H9 (cell line): ENCODE measurements at regions not wholly inside any gene's neighbourhood (a gene's known extent, or its start where the extent isn't known, plus 50 kb on each side); places are given as distances from the start of the nearest gene placed in this dataset.

ENCODE experiments used
- DNase-seq: peaks from one replicate; pipeline ENCODE4 v3.0.0-alpha.2; 2017
- H2AFZ ChIP-seq: one replicate; pipeline ENCODE4 v1.6.1; 2013; ENCODE audit warnings: mild to moderate bottlenecking, low read length, control low read depth, moderate library complexity
- H2AK5ac ChIP-seq: 2 replicates; pipeline ENCODE4 v1.6.1; 2013; ENCODE audit warnings: low read length, control low read depth, mixed read lengths; ENCODE audit not compliant: insufficient read length
- H2BK120ac ChIP-seq: one replicate; pipeline ENCODE4 v1.6.1; 2013; ENCODE audit warnings: low read depth, mild to moderate bottlenecking, low read length, control low read depth, inconsistent platforms; ENCODE audit not compliant: poor library complexity, severe bottlenecking
- H2BK12ac ChIP-seq: 2 replicates; pipeline ENCODE4 v1.6.1; 2013; ENCODE audit warnings: low read length, control low read depth, mixed read lengths, low read depth; ENCODE audit not compliant: insufficient read length
- H2BK15ac ChIP-seq: 2 replicates; pipeline ENCODE4 v1.6.1; 2013; ENCODE audit warnings: low read depth, low read length, control low read depth
- H2BK20ac ChIP-seq: one replicate; pipeline ENCODE4 v1.6.1; 2013; ENCODE audit warnings: low read depth, mild to moderate bottlenecking, low read length, control low read depth, inconsistent platforms; ENCODE audit not compliant: poor library complexity, severe bottlenecking
- H2BK5ac ChIP-seq: 2 replicates; pipeline ENCODE4 v1.6.1; 2013; ENCODE audit warnings: low read length, control low read depth, mixed read lengths; ENCODE audit not compliant: insufficient read length
- H3K14ac ChIP-seq: 2 replicates; pipeline ENCODE4 v1.6.1; 2013; ENCODE audit warnings: low read length, control low read depth; ENCODE audit not compliant: insufficient read depth
- H3K18ac ChIP-seq: 2 replicates; pipeline ENCODE4 v1.6.1; 2013; ENCODE audit warnings: low read depth, mild to moderate bottlenecking, mixed read lengths, low read length, control low read depth; ENCODE audit not compliant: insufficient read length
- H3K23ac ChIP-seq: 2 replicates; pipeline ENCODE4 v1.6.1; 2013; ENCODE audit warnings: low read length, control low read depth, mixed read lengths, low read depth; ENCODE audit not compliant: insufficient read length
- H3K23me2 ChIP-seq: 2 replicates; pipeline ENCODE4 v1.6.1; 2013; ENCODE audit warnings: low read depth, mild to moderate bottlenecking, mixed read lengths, low read length, control low read depth; ENCODE audit not compliant: insufficient read length, poor library complexity, severe bottlenecking
- H3K27ac ChIP-seq: 2 replicates; pipeline ENCODE4 v1.5.1; 2013; ENCODE audit warnings: low read length, control low read depth, mixed read lengths, low read depth; ENCODE audit not compliant: insufficient read length
- H3K27me3 ChIP-seq: 2 replicates; pipeline ENCODE4 v1.6.1; 2013; ENCODE audit warnings: low read length, control low read depth, inconsistent platforms; ENCODE audit not compliant: insufficient read depth
- H3K4ac ChIP-seq: 2 replicates; pipeline ENCODE4 v1.6.1; 2013; ENCODE audit warnings: low read depth, mild to moderate bottlenecking, control low read depth, inconsistent platforms, low read length, moderate library complexity
- H3K4me1 ChIP-seq: 2 replicates; pipeline ENCODE4 v1.6.1; 2013; ENCODE audit warnings: low read length, control low read depth, inconsistent platforms; ENCODE audit not compliant: insufficient read depth
- H3K4me2 ChIP-seq: 2 replicates; pipeline ENCODE4 v1.6.1; 2013; ENCODE audit warnings: low read length, control low read depth, mixed read lengths; ENCODE audit not compliant: insufficient read length, insufficient read depth
- H3K56ac ChIP-seq: 2 replicates; pipeline ENCODE4 v1.6.1; 2013; ENCODE audit warnings: low read depth, mild to moderate bottlenecking, mixed read lengths, low read length, control low read depth; ENCODE audit not compliant: insufficient read length
- H3K79me1 ChIP-seq: 2 replicates; pipeline ENCODE4 v1.6.1; 2013; ENCODE audit warnings: low read depth, mild to moderate bottlenecking, moderate library complexity, low read length, control low read depth, inconsistent platforms; ENCODE audit not compliant: insufficient read depth, poor library complexity, severe bottlenecking
- H3K79me2 ChIP-seq: 2 replicates; pipeline ENCODE4 v1.6.1; 2013; ENCODE audit warnings: low read length, control low read depth, inconsistent platforms; ENCODE audit not compliant: insufficient read depth
- H3K9ac ChIP-seq: 2 replicates; pipeline ENCODE4 v1.6.1; 2013; ENCODE audit warnings: low read length, control low read depth, mixed read lengths; ENCODE audit not compliant: insufficient read length; ENCODE audit errors: extremely low read depth
- H3K9me3 ChIP-seq: one replicate; pipeline ENCODE4 v1.6.1; 2013; ENCODE audit warnings: low read depth, low read length, inconsistent platforms; ENCODE audit not compliant: control insufficient read depth
- H3T11ph ChIP-seq: one replicate; pipeline ENCODE4 v1.6.1; 2013; ENCODE audit warnings: mild to moderate bottlenecking, low read length, control low read depth, inconsistent platforms
- H4K20me1 ChIP-seq: one replicate; pipeline ENCODE4 v1.6.1; 2013; ENCODE audit not compliant: control insufficient read depth, insufficient read length, insufficient read depth
- H4K5ac ChIP-seq: 2 replicates; pipeline ENCODE4 v1.6.1; 2013; ENCODE audit warnings: low read depth, mild to moderate bottlenecking, mixed read lengths, low read length, control low read depth; ENCODE audit not compliant: insufficient read length
- H4K8ac ChIP-seq: replicated peaks from 2 replicates; pipeline ENCODE4 v1.6.1; 2013; ENCODE audit warnings: low read length, control low read depth, mixed read lengths, low read depth; ENCODE audit not compliant: insufficient read length
- H4K91ac ChIP-seq: 2 replicates; pipeline ENCODE4 v1.6.1; 2013; ENCODE audit warnings: low read depth, mild to moderate bottlenecking, moderate library complexity, mixed read lengths, low read length, control low read depth; ENCODE audit not compliant: insufficient read length
- H3K27ac Mint-ChIP-seq, 3 experiments: 2 replicates in 2 of 3; 3 replicates in 1 of 3; pipeline ENCODE4 v1.8.0; 2020 to 2021; ENCODE audit warnings: mixed read lengths in 3 of 3, mild to moderate bottlenecking in 1 of 3, moderate library complexity in 1 of 3
- H3K27me3 Mint-ChIP-seq: 2 replicates; pipeline ENCODE4 v1.8.0; 2021; ENCODE audit warnings: low read depth, mild to moderate bottlenecking, moderate library complexity, mixed read lengths
- H3K36me3 Mint-ChIP-seq, 3 experiments: 2 replicates in 2 of 3; 3 replicates in 1 of 3; pipeline ENCODE4 v1.8.0; 2020 to 2021; ENCODE audit warnings: low read depth in 3 of 3, mixed read lengths in 3 of 3; ENCODE audit not compliant: insufficient read depth in 1 of 3
- H3K4me1 Mint-ChIP-seq, 2 experiments: 2 replicates each; pipeline ENCODE4 v1.8.0; 2020; ENCODE audit warnings: mixed read lengths in 2 of 2
- H3K4me3 Mint-ChIP-seq, 2 experiments: 2 replicates in 1 of 2; 3 replicates in 1 of 2; pipeline ENCODE4 v1.8.0; 2020 to 2021; ENCODE audit warnings: mild to moderate bottlenecking in 2 of 2, mixed read lengths in 2 of 2, moderate library complexity in 1 of 2
- H3K9me3 Mint-ChIP-seq, 2 experiments: 2 replicates in 1 of 2; 3 replicates in 1 of 2; pipeline ENCODE4 v1.8.0; 2020; ENCODE audit warnings: mild to moderate bottlenecking in 2 of 2, mixed read lengths in 2 of 2, moderate library complexity in 1 of 2
- WGBS: extraction: QIAGEN DNeasy Blood & Tissue Kit; methylation state at CpG from one replicate; pipeline ENCODE4 v1.1.7; 2013; ENCODE audit warnings: missing lambda C conversion rate, low lambda C conversion rate, mixed read lengths; ENCODE audit not compliant: insufficient read length; ENCODE audit errors: extremely low coverage; 5-methylcytosine and 5-hydroxymethylcytosine counted together
- TF ChIP-seq, protein P1 (sequence below): fragments of 200-600 bp; sonication (generic); conservative IDR thresholded peaks from 3 replicates; pipeline ENCODE4 v1.8.0; 2021; ENCODE audit warnings: antibody characterized with exemption, mild to moderate bottlenecking

DNA sequence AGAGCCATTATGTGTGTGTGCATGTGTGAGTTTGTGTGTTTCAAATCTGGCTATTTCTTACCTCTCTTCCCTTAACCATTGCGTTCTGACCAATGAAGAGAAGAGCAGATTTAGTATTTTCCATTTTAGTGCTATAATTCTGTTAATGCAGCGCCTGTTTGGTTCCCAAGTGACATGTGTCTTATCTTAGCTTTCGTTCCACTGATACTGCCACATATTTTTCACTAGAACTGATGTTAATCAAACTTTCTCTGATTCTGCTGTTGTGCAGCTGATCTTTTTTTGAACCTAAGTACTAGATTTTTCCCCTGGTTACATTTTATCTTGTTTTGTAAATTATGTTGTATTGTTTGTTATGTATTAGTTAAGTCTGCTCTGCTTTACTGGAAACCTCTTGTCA lies 152.9 kb upstream of the MID1 start:
- Histone ChIP-seq H4K20me1 (no peaks in the 10 kb centered on the region), H3K79me1 (no peaks in the 10 kb centered on the region), H3K14ac (no peak overlapping the region), H3K79me2 (no peaks in the 10 kb centered on the region), H3K9ac (no peak overlapping the region), H4K5ac (no peak overlapping the region), H2BK15ac (no peak overlapping the region), H3K23me2 (no peaks in the 10 kb centered on the region), H3T11ph (no peak overlapping the region), H3K23ac (no peak overlapping the region), H3K4me1 (peaks cover 7% of the 10 kb centered on the region; the same call in 1 of the 2 replicates), H4K91ac (no peak overlapping the region), H2BK120ac (no peak overlapping the region), H2BK5ac (no peak overlapping the region), H3K4me2 (no peak overlapping the region), H2BK12ac (no peak overlapping the region), H3K27me3 (no peaks in the 10 kb centered on the region; the same call in 1 of the 2 replicates), H3K4ac (no peak overlapping the region), H3K56ac (no peak overlapping the region), H3K27ac (no peak overlapping the region), H3K9me3 (no peaks in the 10 kb centered on the region), H3K18ac (no peak overlapping the region), H2BK20ac (no peak overlapping the region), H2AFZ (no peak overlapping the region), H2AK5ac (no peak overlapping the region), H4K8ac (no peak overlapping the region)
- Mint-ChIP-seq H3K4me3 (no peak overlapping the region), H3K4me1 (peaks cover 14 to 22% of the 10 kb centered on the region in 2 experiments), H3K9me3 (peaks cover 17 to 31% of the 10 kb centered on the region in 2 experiments), H3K27me3 (no peaks in the 10 kb centered on the region), H3K27ac (no peak overlapping the region), H3K36me3 (0 out of 7 replicates have a peak, but pooled peaks cover 0 to 3% (median 0%) of the 10 kb centered on the region in 3 experiments)
- no peak for DNase-seq
- TF ChIP-seq, protein P1, sequence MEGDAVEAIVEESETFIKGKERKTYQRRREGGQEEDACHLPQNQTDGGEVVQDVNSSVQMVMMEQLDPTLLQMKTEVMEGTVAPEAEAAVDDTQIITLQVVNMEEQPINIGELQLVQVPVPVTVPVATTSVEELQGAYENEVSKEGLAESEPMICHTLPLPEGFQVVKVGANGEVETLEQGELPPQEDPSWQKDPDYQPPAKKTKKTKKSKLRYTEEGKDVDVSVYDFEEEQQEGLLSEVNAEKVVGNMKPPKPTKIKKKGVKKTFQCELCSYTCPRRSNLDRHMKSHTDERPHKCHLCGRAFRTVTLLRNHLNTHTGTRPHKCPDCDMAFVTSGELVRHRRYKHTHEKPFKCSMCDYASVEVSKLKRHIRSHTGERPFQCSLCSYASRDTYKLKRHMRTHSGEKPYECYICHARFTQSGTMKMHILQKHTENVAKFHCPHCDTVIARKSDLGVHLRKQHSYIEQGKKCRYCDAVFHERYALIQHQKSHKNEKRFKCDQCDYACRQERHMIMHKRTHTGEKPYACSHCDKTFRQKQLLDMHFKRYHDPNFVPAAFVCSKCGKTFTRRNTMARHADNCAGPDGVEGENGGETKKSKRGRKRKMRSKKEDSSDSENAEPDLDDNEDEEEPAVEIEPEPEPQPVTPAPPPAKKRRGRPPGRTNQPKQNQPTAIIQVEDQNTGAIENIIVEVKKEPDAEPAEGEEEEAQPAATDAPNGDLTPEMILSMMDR: no peak
- no CpG with 5 or more reads among the region's 3 CpGs for WGBS
